Limb (tissue), 2 donors: ENCODE measurements at regions not wholly inside any gene's neighbourhood (a gene's known extent, or its start where the extent isn't known, plus 50 kb on each side); places are given as distances from the start of the nearest gene placed in this dataset.
A peak's percentile ranks its signal among the peaks of the same experiment; 100 is the strongest.
"Not testable (repeated sequence)": the region's sequence is repeated elsewhere in the genome, so short reads cannot be mapped to it uniquely, and the experiment has no call there.

Experiments
- DNase-seq, 2 donors: peaks; one replicate each; pipeline ENCODE4 v3.0.0-alpha.2; 2016; ENCODE audit errors: extremely low spot score in 2 of 2

DNA sequence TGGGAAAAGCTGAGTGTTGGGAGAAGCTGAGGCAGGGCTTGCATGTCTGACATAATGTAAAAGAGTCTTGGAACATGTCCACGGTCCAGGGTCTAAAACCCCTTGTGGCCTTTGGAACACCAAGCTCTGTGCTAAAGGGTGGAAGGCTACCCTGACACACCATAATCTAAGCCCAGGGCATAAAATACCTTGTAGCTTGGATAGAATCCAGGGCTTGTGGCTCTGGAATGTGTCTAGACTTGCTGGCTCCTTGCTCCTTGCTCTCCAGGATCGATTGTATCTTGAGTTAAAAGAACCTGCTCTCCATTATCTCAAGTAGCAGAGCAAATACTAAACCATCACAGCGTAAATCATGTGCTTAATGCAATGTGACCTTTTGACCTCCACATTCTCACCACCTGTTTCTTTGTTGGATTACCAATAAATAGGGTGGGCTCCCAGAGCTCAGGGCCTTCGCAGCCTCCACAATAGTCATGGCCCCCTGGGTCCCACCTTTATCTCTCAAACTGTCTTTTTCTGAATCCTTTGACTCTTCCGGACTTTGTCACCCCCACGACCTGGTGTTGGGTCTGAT, 232.6 kb upstream of the CHORDC1 start:
- not testable (repeated sequence) for DNase-seq

- no peak for DNase-seq
Measured at GRCh38 chr11:90453525-90453924, 230.7 kb upstream of the CHORDC1 start.

DNA sequence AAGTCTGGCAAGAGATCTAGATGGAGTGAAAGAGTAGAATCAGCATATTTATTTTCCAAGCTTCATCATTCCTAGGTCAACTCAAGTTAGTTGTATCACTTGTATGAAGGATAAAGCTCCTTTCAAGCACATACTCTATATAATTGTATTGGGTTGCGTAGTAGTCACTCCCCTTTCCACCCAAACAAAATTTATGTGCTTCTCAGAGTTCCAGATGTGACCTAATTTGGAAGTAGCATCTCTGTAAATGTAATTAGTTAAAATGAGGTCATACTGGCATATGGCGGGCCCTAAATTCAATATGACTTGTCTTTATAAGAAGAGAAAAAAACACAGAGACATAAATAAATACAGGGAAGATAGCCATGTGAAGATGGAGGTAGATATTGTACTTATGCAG, 226.8 kb upstream of the CHORDC1 start:
- DNase-seq: no peak

- no peak for DNase-seq
Measured at GRCh38 chr11:90448256-90448655, 225.4 kb upstream of the CHORDC1 start.

DNA sequence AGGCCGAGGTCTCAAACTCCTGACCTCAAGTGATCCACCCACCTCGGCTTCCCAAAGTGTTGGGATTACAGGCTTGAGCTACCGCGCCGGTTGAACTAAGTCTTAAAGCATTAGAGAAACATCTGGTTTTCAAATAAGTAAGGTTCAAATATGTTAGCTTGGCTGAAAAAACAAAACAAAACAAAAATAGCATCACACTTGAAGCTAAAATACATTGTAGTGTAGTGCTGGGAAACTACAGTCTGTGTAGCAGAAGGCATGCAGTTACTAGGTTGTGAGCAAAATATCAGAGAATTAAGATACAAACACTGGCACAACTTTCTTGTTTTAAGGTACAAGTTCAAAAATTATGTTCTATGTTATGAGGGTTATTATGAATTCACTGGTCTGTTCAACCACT, 224.8 kb upstream of the CHORDC1 start:
- peak in 1 of 2 donors; percentile 30 for DNase-seq

DNA sequence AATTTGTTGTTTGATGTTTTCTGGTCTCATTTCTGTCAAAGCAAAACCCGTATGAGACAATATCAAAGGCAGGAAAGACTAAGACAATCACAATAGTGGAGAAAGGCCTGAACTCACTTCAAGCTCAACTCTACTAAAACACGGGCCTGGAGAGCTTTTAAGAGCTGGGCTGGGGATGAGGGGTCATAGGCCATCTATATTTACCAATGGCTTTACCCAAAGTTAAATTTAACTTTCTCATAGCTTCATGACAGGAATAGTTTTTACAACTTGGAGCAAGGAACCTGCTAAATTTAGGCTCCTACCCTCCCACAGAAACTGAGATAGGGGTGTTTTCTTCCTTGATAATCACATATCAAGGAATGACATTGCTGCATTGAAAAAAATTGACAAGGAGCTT, 223.4 kb upstream of the CHORDC1 start:
- no peak for DNase-seq

DNA sequence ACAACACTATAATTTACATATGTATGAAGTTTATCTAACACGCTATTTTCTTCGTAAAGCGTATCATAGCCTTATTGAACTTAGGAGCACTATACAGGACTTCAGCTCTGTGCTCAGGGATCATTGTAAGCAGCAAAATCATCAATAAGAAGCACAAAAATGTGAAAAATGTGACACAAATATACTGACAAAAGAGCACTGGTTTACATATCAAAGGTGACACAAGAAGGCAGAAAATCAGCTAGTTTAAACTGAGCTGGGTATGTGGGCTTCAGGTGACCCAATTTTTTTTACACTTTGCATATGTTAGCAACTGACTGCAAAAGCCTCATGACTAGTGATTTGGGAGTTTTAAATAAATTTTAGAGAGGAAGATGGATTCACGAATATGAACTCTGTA, 215.2 kb upstream of the CHORDC1 start:
- DNase-seq: no peak

GRCh38 chr11:90434858-90435257, 212.0 kb upstream of the CHORDC1 start:
- no peak for DNase-seq

DNA sequence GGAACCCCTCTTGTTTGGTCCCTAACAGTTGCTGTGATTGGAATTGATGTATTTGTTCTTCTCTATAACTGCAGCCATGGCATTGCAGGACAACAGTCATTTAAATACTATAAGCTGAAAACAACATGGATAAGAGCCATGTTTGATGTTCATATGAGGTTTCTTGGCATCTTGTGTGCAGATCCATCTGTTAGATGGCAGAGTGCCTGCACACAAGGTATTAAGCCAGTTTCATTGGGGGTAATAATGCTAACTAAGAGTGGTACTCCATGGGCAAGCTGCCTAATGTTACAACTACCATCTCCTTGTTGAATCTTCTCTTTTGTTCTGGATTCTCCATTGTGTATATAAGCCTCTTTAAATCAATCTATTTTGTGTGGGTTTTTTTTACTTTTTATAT, 206.0 kb upstream of the CHORDC1 start:
- no peak for DNase-seq

GRCh38 chr11:90426442-90426841, 203.6 kb upstream of the CHORDC1 start:
- no peak for DNase-seq

GRCh38 chr11:90423378-90423777, 200.5 kb upstream of the CHORDC1 start:
- no peak for DNase-seq

GRCh38 chr11:90422787-90423186, 199.9 kb upstream of the CHORDC1 start:
- DNase-seq: not testable (repeated sequence)

DNA sequence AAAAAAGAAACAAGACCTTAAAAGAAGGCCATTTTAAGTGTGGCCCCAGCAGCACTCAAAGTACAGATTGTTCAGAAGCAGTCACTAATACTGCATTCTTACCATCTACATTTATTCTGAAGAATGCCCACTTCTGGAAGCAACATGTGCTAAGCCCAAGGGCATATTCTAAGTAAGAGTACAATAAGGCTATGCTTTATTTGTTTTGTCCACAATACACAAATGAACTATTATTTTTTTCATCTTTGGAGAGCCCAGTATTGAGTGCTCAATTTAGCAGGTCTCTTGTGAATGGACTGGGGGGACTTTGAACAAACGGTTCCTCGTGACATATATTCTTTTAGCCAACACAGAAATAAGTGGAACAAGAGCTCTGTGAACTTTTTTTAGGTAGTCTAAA, 191.4 kb upstream of the CHORDC1 start:
- DNase-seq: no peak

DNA sequence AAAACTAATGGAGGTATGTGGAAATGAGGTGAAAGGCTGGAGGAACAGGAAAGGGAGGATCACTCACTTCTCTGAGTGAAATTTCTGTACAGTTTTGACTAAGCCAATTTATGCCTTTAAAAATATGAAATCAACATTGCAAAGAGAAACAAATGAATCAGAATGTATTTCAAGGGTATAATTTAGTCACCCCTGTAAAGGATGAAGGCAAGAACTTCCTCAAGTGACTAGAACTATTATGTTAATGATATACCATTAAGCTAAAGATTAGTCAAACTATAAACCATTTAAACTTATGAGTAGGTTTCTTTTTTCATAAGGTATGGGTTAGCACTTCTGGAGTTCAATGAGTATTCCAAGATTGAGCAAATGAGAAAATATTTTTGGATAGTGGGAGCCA, 184.5 kb upstream of the CHORDC1 start:
- no peak for DNase-seq

DNA sequence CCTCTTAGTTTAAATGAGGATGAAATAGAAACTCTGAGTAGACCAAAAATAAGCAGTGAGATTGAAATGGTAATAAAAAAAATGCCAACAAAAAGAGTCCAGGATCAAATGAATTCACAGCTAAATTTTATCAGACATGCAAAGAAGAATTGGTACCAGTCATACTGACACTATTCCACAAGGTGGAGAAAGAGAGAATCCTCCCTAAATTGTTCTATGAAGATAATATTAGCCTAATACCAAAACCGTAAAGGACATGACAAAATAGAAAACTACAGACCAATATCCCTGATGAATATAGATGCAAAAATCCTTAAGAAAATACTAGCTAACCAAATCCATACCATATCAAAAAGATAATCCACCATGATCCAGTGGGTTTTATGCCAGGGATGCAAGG, 169.8 kb upstream of the CHORDC1 start:
- no peak for DNase-seq

- no peak for DNase-seq
Measured at GRCh38 chr11:90391756-90392155, 168.9 kb upstream of the CHORDC1 start.

DNA sequence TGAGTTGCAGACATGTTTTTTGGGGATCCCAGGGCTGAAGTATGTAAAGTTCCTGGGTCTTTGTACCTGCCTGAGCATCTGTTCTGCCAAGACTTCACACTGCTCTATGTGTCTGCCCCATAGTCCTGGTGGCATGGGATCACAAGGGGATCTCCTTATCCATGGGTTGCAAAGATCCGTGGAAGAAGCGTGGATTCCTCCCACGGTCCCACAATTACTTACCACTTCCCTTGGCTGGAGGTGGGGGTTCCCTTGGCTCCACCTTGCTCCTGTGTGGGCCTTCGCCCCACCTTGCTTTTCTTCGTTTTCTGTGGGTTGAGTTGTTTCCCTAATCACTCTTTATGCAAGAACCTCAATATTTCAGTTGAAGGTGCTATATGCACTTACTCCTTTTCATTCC, 157.4 kb upstream of the CHORDC1 start:
- DNase-seq: no peak

- DNase-seq: no peak
Measured at GRCh38 chr11:90373971-90374370, 151.1 kb upstream of the CHORDC1 start.

DNA sequence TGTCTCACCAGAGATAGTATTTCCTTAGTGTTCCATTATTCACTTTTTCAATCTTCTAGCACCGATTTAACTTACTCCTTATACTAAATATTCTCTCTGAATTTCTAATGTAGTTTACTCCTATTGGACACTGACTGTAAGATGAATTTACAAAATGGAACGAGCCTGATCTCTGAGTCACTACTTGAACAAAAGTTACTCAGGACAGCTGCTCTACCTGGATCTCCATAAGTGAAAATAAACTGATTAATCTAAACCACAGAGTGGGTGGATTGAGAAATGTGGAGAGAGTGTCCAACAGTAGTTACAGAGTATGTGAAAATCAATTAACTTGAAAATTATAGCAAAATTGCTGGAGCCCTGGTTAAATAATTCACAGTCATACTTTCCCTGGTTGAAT, 141.7 kb upstream of the CHORDC1 start:
- DNase-seq: no peak

GRCh38 chr11:90363739-90364138, 140.9 kb upstream of the CHORDC1 start:
- DNase-seq: no peak

DNA sequence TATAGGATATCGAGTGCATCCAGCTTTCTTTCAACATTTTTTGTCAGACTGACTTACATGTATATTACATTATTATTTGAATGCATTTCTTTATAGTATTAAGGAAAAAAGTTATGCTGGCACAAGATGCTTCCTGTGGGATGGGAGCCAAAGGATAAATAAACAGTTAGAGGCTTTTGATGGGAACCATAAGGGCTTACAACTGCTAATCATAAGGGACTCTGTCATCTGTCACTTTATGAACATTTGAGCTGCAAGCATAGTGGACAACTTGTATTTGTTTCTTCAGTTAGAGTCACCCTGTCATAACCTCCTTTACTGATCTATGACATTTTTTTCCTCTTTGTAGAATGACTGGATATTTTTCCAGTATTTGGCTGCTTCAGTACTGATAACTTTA, 132.4 kb upstream of the CHORDC1 start:
- no peak for DNase-seq

DNA sequence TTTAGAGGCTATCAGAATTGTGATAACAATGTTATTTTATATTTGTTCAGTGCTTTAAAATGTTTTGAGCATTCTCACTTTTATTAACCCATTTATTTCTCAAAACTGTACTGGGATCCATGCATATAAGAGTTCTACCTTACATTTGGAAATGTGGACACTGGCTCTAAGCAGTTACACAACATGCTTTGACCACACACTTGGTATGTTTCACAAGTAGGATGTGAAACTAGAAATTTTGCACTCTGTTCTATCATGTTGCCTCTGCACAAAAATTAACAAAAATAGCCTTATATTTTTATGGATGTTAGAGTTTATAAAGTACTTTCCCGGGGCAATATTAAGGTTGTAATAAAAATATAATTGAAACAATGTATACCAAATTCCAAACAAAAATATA, 126.9 kb upstream of the CHORDC1 start:
- DNase-seq: no peak

- DNase-seq: no peak
Measured at GRCh38 chr11:90344546-90344945, 121.7 kb upstream of the CHORDC1 start.

DNA sequence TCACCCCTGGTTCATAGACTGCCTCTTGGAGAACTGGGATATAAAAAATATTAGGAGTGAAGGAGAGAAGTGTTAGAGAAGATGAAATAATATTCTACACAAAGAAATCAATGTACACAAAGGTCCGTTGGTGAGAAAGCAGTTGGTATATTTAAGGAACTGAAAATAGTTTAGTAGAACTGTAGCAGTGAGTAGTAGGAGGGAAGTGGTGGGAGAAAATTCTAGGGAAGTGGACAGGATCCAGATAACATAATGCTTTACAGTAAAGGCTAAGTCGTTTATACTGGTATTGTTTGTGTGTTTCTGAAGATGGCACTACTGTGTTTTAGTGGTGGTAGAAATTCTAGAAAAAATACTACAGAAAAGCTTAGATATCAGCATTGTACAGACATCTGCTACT, 120.8 kb upstream of the CHORDC1 start:
- no peak for DNase-seq
